GM18867 (cell line): ENCODE measurements at regions not wholly inside any gene's neighbourhood (a gene's known extent, or its start where the extent isn't known, plus 50 kb on each side); places are given as distances from the start of the nearest gene placed in this dataset.

Experiments
- ATAC-seq: cut with Tn5 transposase; IDR thresholded peaks from one replicate; pipeline ENCODE4 v1.9.1; 2021; ENCODE audit warnings: mild to moderate bottlenecking, moderate library complexity; ENCODE audit not compliant: unreplicated experiment

GRCh38 chr1:218863987-218864386 is 309.7 kb upstream of the LYPLAL1 start:
- ATAC-seq: no peak

GRCh38 chr1:218865591-218865990 is 308.1 kb upstream of the LYPLAL1 start:
- ATAC-seq: no peak

- no peak for ATAC-seq
Measured at GRCh38 chr1:218866507-218866906, 307.2 kb upstream of the LYPLAL1 start.

DNA sequence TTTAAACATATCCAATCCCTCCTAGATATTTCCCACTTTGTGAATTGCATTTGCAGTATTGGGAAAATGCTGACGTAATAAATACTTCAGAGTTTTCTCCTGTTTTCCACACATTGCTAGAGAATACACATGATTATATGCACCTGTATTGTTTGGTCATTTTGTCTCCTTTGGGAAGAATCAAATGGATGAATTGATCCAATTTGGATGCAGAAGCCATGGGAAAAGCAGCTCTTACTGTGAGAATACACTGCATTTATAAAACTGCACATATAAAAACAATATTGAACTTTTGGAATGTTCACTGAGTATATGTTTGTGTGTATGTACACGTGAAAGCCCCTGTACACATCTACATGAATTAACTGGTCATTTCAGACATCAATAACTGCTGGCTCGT is 306.6 kb upstream of the LYPLAL1 start:
- no peak for ATAC-seq

DNA sequence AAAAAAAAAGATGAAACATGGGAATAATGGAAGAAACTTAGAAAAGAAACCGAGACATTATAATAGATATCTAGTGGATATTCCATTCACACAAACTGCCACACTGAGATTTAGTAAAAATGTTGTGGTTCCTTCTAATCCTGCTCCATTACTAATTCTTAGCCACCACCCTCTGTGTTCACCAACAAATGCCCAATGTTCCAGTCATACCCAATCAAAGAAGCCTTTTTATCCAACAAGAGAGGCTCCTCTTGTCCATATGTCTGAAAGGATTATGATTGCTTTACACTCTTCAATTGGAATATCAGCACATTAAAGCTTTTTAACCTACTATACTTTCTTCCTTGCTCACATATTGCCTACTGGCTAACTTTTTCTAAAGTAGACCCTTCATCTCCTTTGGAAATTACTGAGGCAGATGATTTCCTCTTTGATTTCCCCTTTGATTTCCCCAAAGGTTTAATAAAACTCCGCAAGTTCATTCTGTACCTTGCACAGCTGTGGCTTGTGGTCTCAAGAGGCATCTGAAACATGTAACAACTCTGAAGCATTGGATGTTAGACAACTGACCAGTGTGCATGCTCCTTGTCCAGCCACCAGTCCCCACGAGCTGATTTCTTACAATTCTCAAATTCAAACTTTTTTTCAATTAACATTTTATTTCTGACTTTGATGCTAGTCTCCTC is 305.6 kb upstream of the LYPLAL1 start:
- ATAC-seq: no peak

- no peak for ATAC-seq
Measured at GRCh38 chr1:218869276-218869675, 304.4 kb upstream of the LYPLAL1 start.

- no peak for ATAC-seq
Measured at GRCh38 chr1:218872026-218872425, 301.7 kb upstream of the LYPLAL1 start.

- no peak for ATAC-seq
Measured at GRCh38 chr1:218872928-218873327, 300.8 kb upstream of the LYPLAL1 start.

GRCh38 chr1:218874313-218874712 is 299.4 kb upstream of the LYPLAL1 start:
- ATAC-seq: no peak

GRCh38 chr1:218874801-218875400 is 298.8 kb upstream of the LYPLAL1 start:
- ATAC-seq: no peak

DNA sequence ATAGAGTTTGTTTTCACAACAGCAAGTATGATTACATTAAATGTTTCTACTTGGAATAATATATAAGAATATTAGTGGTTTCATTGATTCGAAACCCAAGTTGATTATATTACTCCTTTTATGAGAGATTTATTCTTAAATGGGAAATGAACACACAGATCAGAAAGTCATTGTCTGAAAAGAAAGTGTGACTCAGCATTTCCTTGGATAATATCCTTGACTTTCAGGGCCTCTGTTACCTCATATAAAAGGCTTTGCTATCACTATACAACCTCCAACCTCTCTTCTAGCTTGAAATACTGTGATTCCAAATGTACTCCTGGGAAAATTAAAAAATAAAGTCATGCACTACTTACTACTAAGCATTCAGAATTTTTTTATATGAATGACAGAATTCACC is 295.3 kb upstream of the LYPLAL1 start:
- no peak for ATAC-seq

GRCh38 chr1:218880484-218881060 is 293.1 kb upstream of the LYPLAL1 start:
- ATAC-seq: no peak

DNA sequence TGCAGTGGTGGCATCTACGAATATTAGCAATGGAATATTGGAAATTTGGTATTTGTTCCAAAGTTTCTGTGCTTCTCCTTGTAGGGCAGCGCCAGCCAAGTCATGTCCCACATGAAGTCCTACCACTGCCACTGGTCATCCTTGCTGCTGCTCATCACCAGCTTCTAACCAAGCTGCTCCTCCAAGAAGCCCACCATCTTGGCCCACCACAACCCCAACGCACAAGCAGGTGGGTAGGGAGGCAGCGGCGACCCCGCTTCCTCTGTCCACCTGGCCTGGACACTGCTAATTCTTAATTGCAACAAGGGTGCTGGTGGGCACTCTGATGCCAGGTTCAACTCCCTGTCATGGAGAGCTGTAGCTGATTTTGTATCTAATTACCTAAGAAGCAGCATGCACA is 291.2 kb upstream of the LYPLAL1 start:
- no peak for ATAC-seq

- ATAC-seq: no peak
Measured at GRCh38 chr1:218886101-218886871, 287.4 kb upstream of the LYPLAL1 start.

- no peak for ATAC-seq
Measured at GRCh38 chr1:218887141-218887925, 286.3 kb upstream of the LYPLAL1 start.

DNA sequence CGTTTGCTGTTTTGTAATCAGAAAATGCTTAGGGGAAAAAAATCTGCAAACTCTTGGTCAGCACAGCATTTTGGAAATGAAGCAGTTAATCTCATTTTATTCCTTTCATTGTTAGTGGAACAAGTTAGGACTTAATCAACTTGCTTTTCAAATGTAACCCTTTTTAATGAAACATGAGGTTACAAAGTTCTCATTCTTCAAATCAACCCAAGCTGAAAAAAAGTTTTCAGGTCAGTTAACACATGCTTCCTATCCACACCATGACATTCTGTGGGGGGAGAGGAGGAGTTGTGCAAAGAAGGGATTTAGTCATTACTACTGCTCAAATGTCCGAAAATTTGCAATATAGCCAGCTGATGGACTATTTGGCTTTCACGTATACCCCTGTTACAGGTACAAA is 283.2 kb upstream of the LYPLAL1 start:
- ATAC-seq: no peak

DNA sequence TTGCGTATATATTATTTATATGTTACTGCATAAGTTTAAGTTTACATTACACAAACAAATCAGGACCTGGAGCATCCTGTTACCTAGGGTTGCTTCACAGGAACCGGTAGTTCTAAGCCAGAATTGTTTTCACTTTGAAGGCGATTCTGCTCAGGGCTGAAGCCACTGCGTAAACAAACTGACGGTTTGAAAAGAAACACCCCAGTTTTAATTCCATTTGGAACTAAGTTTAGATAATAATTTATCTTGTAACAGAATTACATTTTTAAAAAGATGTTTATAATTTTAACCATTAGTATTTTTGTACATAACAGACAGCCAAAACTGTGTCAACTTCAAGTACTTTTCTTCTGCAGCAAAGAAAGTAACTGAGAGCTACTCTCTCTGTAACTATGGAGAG is 282.1 kb upstream of the LYPLAL1 start:
- ATAC-seq: no peak

DNA sequence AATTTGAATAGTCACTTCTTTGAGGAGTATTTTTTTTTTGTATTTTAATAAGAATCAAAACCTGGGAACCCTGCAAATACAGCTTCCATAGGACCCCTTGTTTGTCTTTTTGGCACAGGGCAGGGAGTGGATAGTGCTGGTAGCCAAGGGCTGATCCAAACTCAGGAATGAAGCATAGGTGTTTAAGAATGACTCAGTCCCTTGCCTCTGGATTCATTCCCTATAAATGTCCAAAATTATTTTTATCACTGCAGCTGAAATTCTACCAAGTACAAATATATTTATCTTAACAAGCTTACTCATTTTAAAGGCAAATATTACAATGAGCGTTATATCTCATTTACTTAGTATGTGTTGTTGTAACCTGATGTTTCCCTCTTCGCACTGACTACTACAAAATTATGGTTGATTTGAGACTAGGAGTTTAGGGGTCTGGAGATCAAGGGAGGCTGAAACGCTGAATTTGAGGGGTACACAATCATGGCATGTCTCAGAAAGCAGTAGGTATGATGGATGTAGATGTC is 278.6 kb upstream of the LYPLAL1 start:
- ATAC-seq: no peak

DNA sequence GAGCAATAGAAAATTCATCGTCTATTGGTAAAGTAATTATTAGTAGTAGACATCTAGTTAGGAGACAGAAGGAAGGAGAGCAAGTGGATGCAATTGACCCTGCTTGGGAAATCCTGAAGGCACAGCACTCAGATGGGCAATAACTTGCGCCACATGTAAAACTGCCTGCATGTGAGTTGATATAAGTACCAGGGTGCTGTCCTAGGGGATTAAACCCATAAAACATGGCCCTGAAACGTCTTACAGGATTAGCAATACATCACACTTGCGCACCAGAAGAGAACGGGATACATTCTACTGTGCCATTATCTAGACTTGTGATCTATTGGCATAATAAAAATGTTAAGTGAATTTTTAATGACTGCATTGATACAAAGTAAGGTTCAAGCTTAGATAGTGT is 277.5 kb upstream of the LYPLAL1 start:
- ATAC-seq: no peak

DNA sequence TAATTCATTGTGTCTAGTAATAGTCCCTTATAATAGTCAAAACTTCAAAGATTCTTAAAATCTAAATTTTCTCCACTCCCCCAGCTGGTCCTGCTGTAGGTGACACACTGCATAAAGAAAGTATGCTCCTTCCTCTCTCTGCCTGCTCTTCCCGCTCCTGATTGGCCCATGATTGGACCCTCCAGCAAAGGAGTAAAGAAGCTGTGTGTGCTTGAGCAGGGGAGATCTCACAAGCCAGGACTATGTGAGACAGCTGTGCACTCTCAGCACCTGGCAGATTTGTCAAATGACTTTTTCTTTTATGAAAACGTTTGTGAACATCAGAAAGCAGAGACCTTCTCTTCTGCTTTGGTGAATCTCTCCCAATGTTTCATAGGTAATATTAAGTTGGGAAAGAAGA is 274.8 kb upstream of the LYPLAL1 start:
- no peak for ATAC-seq

GRCh38 chr1:218900615-218901014 is 273.1 kb upstream of the LYPLAL1 start:
- no peak for ATAC-seq
